ENCODE measurements at regions not wholly inside any gene's neighbourhood (a gene's known extent, or its start where the extent isn't known, plus 50 kb on each side); places are given as distances from the start of the nearest gene placed in this dataset.
"Not testable (repeated sequence)": the region's sequence is repeated elsewhere in the genome, so short reads cannot be mapped to it uniquely, and the experiment has no call there.

- no peaks in the 10 kb centered on the region for H3K4me1 Mint-ChIP-seq
- no peak for DNase-seq
- H3K9me3 Mint-ChIP-seq, result peaks cover 3% of the 10 kb centered on the region
- H3K27ac Mint-ChIP-seq, result no peak overlapping the region
- no peak overlapping the region for H3K4me3 Mint-ChIP-seq
- intact Hi-C loops (cut with micrococcal nuclease), result no loop called here
- no peaks in the 10 kb centered on the region for H3K36me3 Mint-ChIP-seq (ENCODE audit: low read depth)
- H3K27me3 Mint-ChIP-seq, result no peaks in the 10 kb centered on the region
Measured at GRCh38 chr12:63397807-63398206, 246.8 kb upstream of the AVPR1A start.

GRCh38 chr12:63396135-63396534 lies 245.1 kb upstream of the AVPR1A start:
- intact Hi-C loops (cut with micrococcal nuclease), result no loop called here
- Mint-ChIP-seq H3K27me3 (no peaks in the 10 kb centered on the region), H3K27ac (no peak overlapping the region), H3K4me1 (no peaks in the 10 kb centered on the region), H3K9me3 (peaks cover 3% of the 10 kb centered on the region), H3K4me3 (no peak overlapping the region), H3K36me3 (ENCODE audit: low read depth) (no peaks in the 10 kb centered on the region)
- no peak for DNase-seq

GRCh38 chr12:63394983-63395382 lies 244.0 kb upstream of the AVPR1A start:
- H3K27ac Mint-ChIP-seq, result no peak overlapping the region
- DNase-seq, result no peak
- H3K36me3 Mint-ChIP-seq (ENCODE audit: low read depth), result no peaks in the 10 kb centered on the region
- H3K9me3 Mint-ChIP-seq, result peaks cover 3% of the 10 kb centered on the region
- H3K4me3 Mint-ChIP-seq, result no peak overlapping the region
- intact Hi-C loops (cut with micrococcal nuclease), result no loop called here
- no peaks in the 10 kb centered on the region for H3K4me1 Mint-ChIP-seq
- no peaks in the 10 kb centered on the region for H3K27me3 Mint-ChIP-seq

GRCh38 chr12:63394349-63394748 lies 243.3 kb upstream of the AVPR1A start:
- no peak overlapping the region for H3K4me3 Mint-ChIP-seq
- H3K36me3 Mint-ChIP-seq (ENCODE audit: low read depth), result no peaks in the 10 kb centered on the region
- no peak for DNase-seq
- intact Hi-C loops (cut with micrococcal nuclease), result no loop called here
- H3K27ac Mint-ChIP-seq, result no peak overlapping the region
- H3K27me3 Mint-ChIP-seq, result no peaks in the 10 kb centered on the region
- no peaks in the 10 kb centered on the region for H3K4me1 Mint-ChIP-seq
- peaks cover 3% of the 10 kb centered on the region for H3K9me3 Mint-ChIP-seq

GRCh38 chr12:63389211-63389610 lies 238.2 kb upstream of the AVPR1A start:
- H3K4me3 Mint-ChIP-seq, result no peak overlapping the region
- H3K4me1 Mint-ChIP-seq, result no peaks in the 10 kb centered on the region
- no peak for DNase-seq
- H3K9me3 Mint-ChIP-seq, result no peaks in the 10 kb centered on the region
- no peak overlapping the region for H3K27ac Mint-ChIP-seq
- no peaks in the 10 kb centered on the region for H3K27me3 Mint-ChIP-seq
- no peaks in the 10 kb centered on the region for H3K36me3 Mint-ChIP-seq (ENCODE audit: low read depth)
- intact Hi-C loops (cut with micrococcal nuclease), result no loop called here

GRCh38 chr12:63387771-63388170 lies 236.8 kb upstream of the AVPR1A start:
- Mint-ChIP-seq H3K36me3 (ENCODE audit: low read depth) (no peaks in the 10 kb centered on the region), H3K4me3 (no peak overlapping the region), H3K27me3 (no peaks in the 10 kb centered on the region), H3K27ac (no peak overlapping the region), H3K4me1 (no peaks in the 10 kb centered on the region), H3K9me3 (no peaks in the 10 kb centered on the region)
- no peak for DNase-seq
- intact Hi-C loops (cut with micrococcal nuclease), result no loop called here

GRCh38 chr12:63382930-63383329 lies 231.9 kb upstream of the AVPR1A start:
- H3K9me3 Mint-ChIP-seq, result no peaks in the 10 kb centered on the region
- no peaks in the 10 kb centered on the region for H3K4me1 Mint-ChIP-seq
- H3K27ac Mint-ChIP-seq, result no peak overlapping the region
- no peaks in the 10 kb centered on the region for H3K27me3 Mint-ChIP-seq
- H3K4me3 Mint-ChIP-seq, result no peak overlapping the region
- DNase-seq, result no peak
- intact Hi-C loops (cut with micrococcal nuclease), result no loop called here
- H3K36me3 Mint-ChIP-seq (ENCODE audit: low read depth), result no peaks in the 10 kb centered on the region

GRCh38 chr12:63362791-63363190 lies 211.8 kb upstream of the AVPR1A start:
- no peaks in the 10 kb centered on the region for H3K4me1 Mint-ChIP-seq
- H3K27ac Mint-ChIP-seq, result no peak overlapping the region
- no peaks in the 10 kb centered on the region for H3K36me3 Mint-ChIP-seq (ENCODE audit: low read depth)
- H3K4me3 Mint-ChIP-seq, result no peak overlapping the region
- intact Hi-C loops (cut with micrococcal nuclease), result no loop called here
- H3K9me3 Mint-ChIP-seq, result peaks cover 6% of the 10 kb centered on the region
- no peak for DNase-seq
- H3K27me3 Mint-ChIP-seq, result no peaks in the 10 kb centered on the region

GRCh38 chr12:63362166-63362565 lies 211.2 kb upstream of the AVPR1A start:
- intact Hi-C loops (cut with micrococcal nuclease), result no loop called here
- H3K36me3 Mint-ChIP-seq (ENCODE audit: low read depth), result no peaks in the 10 kb centered on the region

GRCh38 chr12:63354969-63355368 lies 204.0 kb upstream of the AVPR1A start:
- no peaks in the 10 kb centered on the region for H3K4me1 Mint-ChIP-seq
- H3K9me3 Mint-ChIP-seq, result no peaks in the 10 kb centered on the region

More at GRCh38 chr12:63362166-63362565, 211.2 kb upstream of the AVPR1A start:
- Mint-ChIP-seq H3K9me3 (peaks cover 6% of the 10 kb centered on the region), H3K27ac (no peak overlapping the region), H3K4me3 (no peak overlapping the region), H3K4me1 (no peaks in the 10 kb centered on the region), H3K27me3 (no peaks in the 10 kb centered on the region)
- DNase-seq, result no peak

GRCh38 chr12:63353559-63353958 lies 202.6 kb upstream of the AVPR1A start:
- intact Hi-C loops (cut with micrococcal nuclease), result no loop called here
- H3K36me3 Mint-ChIP-seq (ENCODE audit: low read depth), result no peaks in the 10 kb centered on the region
- no peak overlapping the region for H3K4me3 Mint-ChIP-seq
- H3K9me3 Mint-ChIP-seq, result no peaks in the 10 kb centered on the region
- H3K27me3 Mint-ChIP-seq, result no peaks in the 10 kb centered on the region
- H3K27ac Mint-ChIP-seq, result no peak overlapping the region
- DNase-seq, result no peak
- H3K4me1 Mint-ChIP-seq, result no peaks in the 10 kb centered on the region

More at GRCh38 chr12:63354969-63355368, 204.0 kb upstream of the AVPR1A start:
- no peaks in the 10 kb centered on the region for H3K27me3 Mint-ChIP-seq
- H3K36me3 Mint-ChIP-seq (ENCODE audit: low read depth), result no peaks in the 10 kb centered on the region
- DNase-seq, result no peak
- no peak overlapping the region for H3K4me3 Mint-ChIP-seq
- H3K27ac Mint-ChIP-seq, result no peak overlapping the region
- intact Hi-C loops (cut with micrococcal nuclease), result no loop called here

GRCh38 chr12:63351370-63351769 lies 200.4 kb upstream of the AVPR1A start:
- no peaks in the 10 kb centered on the region for H3K27me3 Mint-ChIP-seq
- H3K27ac Mint-ChIP-seq, result no peak overlapping the region
- intact Hi-C loops (cut with micrococcal nuclease), result no loop called here
- H3K4me1 Mint-ChIP-seq, result no peaks in the 10 kb centered on the region
- no peak overlapping the region for H3K4me3 Mint-ChIP-seq
- H3K36me3 Mint-ChIP-seq (ENCODE audit: low read depth), result no peaks in the 10 kb centered on the region
- DNase-seq, result no peak
- no peaks in the 10 kb centered on the region for H3K9me3 Mint-ChIP-seq

GRCh38 chr12:63348556-63348955 lies 197.6 kb upstream of the AVPR1A start:
- H3K9me3 Mint-ChIP-seq, result no peaks in the 10 kb centered on the region
- H3K27ac Mint-ChIP-seq, result no peak overlapping the region
- no peaks in the 10 kb centered on the region for H3K27me3 Mint-ChIP-seq
- no peaks in the 10 kb centered on the region for H3K36me3 Mint-ChIP-seq (ENCODE audit: low read depth)
- intact Hi-C loops (cut with micrococcal nuclease), result no loop called here
- no peak overlapping the region for H3K4me3 Mint-ChIP-seq
- no peak for DNase-seq
- no peaks in the 10 kb centered on the region for H3K4me1 Mint-ChIP-seq

- intact Hi-C loops (cut with micrococcal nuclease); H3K36me3 Mint-ChIP-seq (ENCODE audit: low read depth); H3K4me1 Mint-ChIP-seq; DNase-seq; H3K27ac Mint-ChIP-seq; H3K4me3 Mint-ChIP-seq; H3K9me3 Mint-ChIP-seq; H3K27me3 Mint-ChIP-seq: not testable (repeated sequence)
Measured at GRCh38 chr12:63337158-63337557, 186.2 kb upstream of the AVPR1A start.

- intact Hi-C loops (cut with micrococcal nuclease), result no loop called here
- Mint-ChIP-seq H3K27me3 (no peaks in the 10 kb centered on the region), H3K4me3 (no peak overlapping the region), H3K9me3 (no peaks in the 10 kb centered on the region), H3K4me1 (no peaks in the 10 kb centered on the region), H3K36me3 (ENCODE audit: low read depth) (no peaks in the 10 kb centered on the region), H3K27ac (no peak overlapping the region)
- DNase-seq, result no peak
Measured at GRCh38 chr12:63326260-63326659, 175.3 kb upstream of the AVPR1A start.
